ENCODE measurements at regions not wholly inside any gene's neighbourhood (a gene's known extent, or its start where the extent isn't known, plus 50 kb on each side); places are given as distances from the start of the nearest gene placed in this dataset.

DNA sequence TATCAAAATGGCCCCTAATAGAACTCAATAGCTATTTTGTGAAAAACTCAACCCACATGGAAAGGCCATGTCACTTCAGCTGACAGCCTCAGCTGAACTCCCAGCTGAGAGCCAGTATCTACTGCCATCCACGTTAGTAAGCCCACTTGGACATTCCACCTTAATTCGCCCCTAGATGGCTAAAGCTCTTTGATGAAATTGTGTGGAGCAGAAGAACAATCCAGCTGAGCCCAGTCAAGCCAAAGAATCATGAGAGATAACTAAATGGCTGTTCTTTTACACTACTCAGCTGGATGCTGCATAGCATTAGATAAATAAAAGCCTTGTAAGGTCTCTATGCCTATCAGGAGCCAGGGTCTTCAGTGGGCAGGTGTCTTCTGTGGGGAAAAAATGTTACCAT lies 396.8 kb downstream of the AASDHPPT start:
- no TSS peak for BruUV-seq (replicated peaks)
- Histone ChIP-seq H2AFZ (ENCODE audit: low read depth, low read length) (no peak overlapping the region), H3K9me3 (replicated peaks; ENCODE audit: control insufficient read depth, insufficient read depth, low read length) (no peaks in the 10 kb centered on the region), H3K9ac (replicated peaks; ENCODE audit: extremely low read depth, insufficient read depth, low read length) (no peak overlapping the region), H3K36me3 (ENCODE audit: control insufficient read depth in 2 of 2, extremely low read depth in 1 of 2, insufficient read depth in 2 of 2, low read length in 2 of 2) (no peaks in the 10 kb centered on the region), H3K4me3 (replicated peaks in 1 of 3; ENCODE audit: insufficient read depth in 1 of 3, low read depth in 1 of 3, low read length in 3 of 3) (no peak overlapping the region), H3K27ac (ENCODE audit: insufficient read depth, low read depth, low read length) (no peak overlapping the region), H3K79me2 (ENCODE audit: control insufficient read depth, insufficient read depth, low read length) (no peaks in the 10 kb centered on the region), H3K27me3 (ENCODE audit: control insufficient read depth in 2 of 2, insufficient read depth in 2 of 2, low read length in 2 of 2) (no peaks in the 10 kb centered on the region), H3K4me2 (ENCODE audit: insufficient read depth, low read length) (no peak overlapping the region), H3K9me1 (replicated peaks; ENCODE audit: control insufficient read depth, extremely low read depth, insufficient read depth, low read length) (no peaks in the 10 kb centered on the region), H4K20me1 (replicated peaks; ENCODE audit: control insufficient read depth, extremely low read depth, insufficient read depth, low read length) (no peaks in the 10 kb centered on the region), H3K4me1 (ENCODE audit: control insufficient read depth, extremely low read depth, insufficient read depth, low read length) (peaks cover 29% of the 10 kb centered on the region)
- intact Hi-C loops (cut with micrococcal nuclease) = no loop called here
- FAIRE-seq (no peak), DNase-seq (ENCODE audit: low read depth, low spot score) (no peak)
- CTCF ChIA-PET = no interaction called here
- no peak for TF ChIP-seq JUN (IDR thresholded peaks at IDR 0.05; ENCODE audit: borderline replicate concordance, insufficient read depth, insufficient read length, low read depth)
- no peak for TF ChIP-seq POLR2AphosphoS5 (IDR thresholded peaks at IDR 0.05; ENCODE audit: insufficient read depth, low read depth, low read length)
- TF ChIP-seq POLR2A (IDR thresholded peaks at IDR 0.05; ENCODE audit: low read depth, low read length) = no peak
- no peak for TF ChIP-seq GATA2 (IDR thresholded peaks at IDR 0.05; ENCODE audit: insufficient read depth, insufficient read length, low read depth, low read length)
- TF ChIP-seq MYC (IDR thresholded peaks at IDR 0.05; ENCODE audit: low read depth, low read length) = no peak
- TF ChIP-seq FOS (IDR thresholded peaks at IDR 0.05; ENCODE audit: borderline replicate concordance, insufficient read depth, low read length) = no peak
- TF ChIP-seq EZH2 (IDR thresholded peaks at IDR 0.05; ENCODE audit: borderline replicate concordance, low read depth, low read length, severe bottlenecking) = no peak
- TF ChIP-seq, protein P1, sequence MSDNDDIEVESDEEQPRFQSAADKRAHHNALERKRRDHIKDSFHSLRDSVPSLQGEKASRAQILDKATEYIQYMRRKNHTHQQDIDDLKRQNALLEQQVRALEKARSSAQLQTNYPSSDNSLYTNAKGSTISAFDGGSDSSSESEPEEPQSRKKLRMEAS (IDR thresholded peaks at IDR 0.05; ENCODE audit: insufficient read depth, insufficient read length) = no peak
- TF ChIP-seq, protein P2, sequence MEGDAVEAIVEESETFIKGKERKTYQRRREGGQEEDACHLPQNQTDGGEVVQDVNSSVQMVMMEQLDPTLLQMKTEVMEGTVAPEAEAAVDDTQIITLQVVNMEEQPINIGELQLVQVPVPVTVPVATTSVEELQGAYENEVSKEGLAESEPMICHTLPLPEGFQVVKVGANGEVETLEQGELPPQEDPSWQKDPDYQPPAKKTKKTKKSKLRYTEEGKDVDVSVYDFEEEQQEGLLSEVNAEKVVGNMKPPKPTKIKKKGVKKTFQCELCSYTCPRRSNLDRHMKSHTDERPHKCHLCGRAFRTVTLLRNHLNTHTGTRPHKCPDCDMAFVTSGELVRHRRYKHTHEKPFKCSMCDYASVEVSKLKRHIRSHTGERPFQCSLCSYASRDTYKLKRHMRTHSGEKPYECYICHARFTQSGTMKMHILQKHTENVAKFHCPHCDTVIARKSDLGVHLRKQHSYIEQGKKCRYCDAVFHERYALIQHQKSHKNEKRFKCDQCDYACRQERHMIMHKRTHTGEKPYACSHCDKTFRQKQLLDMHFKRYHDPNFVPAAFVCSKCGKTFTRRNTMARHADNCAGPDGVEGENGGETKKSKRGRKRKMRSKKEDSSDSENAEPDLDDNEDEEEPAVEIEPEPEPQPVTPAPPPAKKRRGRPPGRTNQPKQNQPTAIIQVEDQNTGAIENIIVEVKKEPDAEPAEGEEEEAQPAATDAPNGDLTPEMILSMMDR (IDR thresholded peaks at IDR 0.05; ENCODE audit: extremely low read depth in 1 of 2, insufficient read depth in 1 of 2, low read depth in 1 of 2, low read length in 2 of 2) = no peak
- POLR2A ChIA-PET = no interaction called here
- dilution Hi-C loops (cut with MboI; ENCODE audit: extremely low pct_ligation_motif_present, low sequenced_read_pairs) = no loop called here

Measured in endothelial cell of umbilical vein (primary cell).